ENCODE measurements at regions not wholly inside any gene's neighbourhood (a gene's known extent, or its start where the extent isn't known, plus 50 kb on each side); places are given as distances from the start of the nearest gene placed in this dataset.

- TF ChIP-seq BACH1 (IDR thresholded peaks at IDR 0.05; ENCODE audit: low read length) (no peak), SP2 (IDR thresholded peaks at IDR 0.05; ENCODE audit: low read length) (no peak), YY1 (IDR thresholded peaks at IDR 0.05; ENCODE audit: low read depth, low read length) (no peak)
Measured at GRCh38 chr5:5986492-5987178, 391.7 kb downstream of the MED10 start.

All from H1 (cell line).